Heart left ventricle (tissue), 16 donors: ENCODE measurements at regions not wholly inside any gene's neighbourhood (a gene's known extent, or its start where the extent isn't known, plus 50 kb on each side); places are given as distances from the start of the nearest gene placed in this dataset.

Experiments used
- ATAC-seq, 4 donors: fragments of 200-7000 bp; cut with Tn5 transposase; one replicate each; pipeline ENCODE4 v1.9.1; 2020 to 2022; ENCODE audit warnings: moderate library complexity in 4 of 4, mild to moderate bottlenecking in 3 of 4, moderate number of reproducible peaks in 1 of 4
- DNase-seq, 5 donors: peaks; one replicate each; pipeline ENCODE4 v3.0.0-alpha.2; 2020
- H3K27ac ChIP-seq, 12 donors: fragments of 200-600 bp; sonication (generic) in 4 of 12; one replicate each; pipeline versions ENCODE4 v1.5.0 to v1.8.0; 2016 to 2022; ENCODE audit warnings: mild to moderate bottlenecking in 2 of 12
- H3K27me3 ChIP-seq, 9 donors: fragments of 200-600 bp; sonication (generic) in 2 of 9; one replicate each; pipeline versions ENCODE4 v1.5.1 to v1.8.0; 2016 to 2022; ENCODE audit warnings: mild to moderate bottlenecking in 3 of 9
- H3K36me3 ChIP-seq, 9 donors: fragments of 200-600 bp; sonication (generic) in 2 of 9; one replicate each; pipeline versions ENCODE4 v1.5.0 to v1.8.0; 2018 to 2022; ENCODE audit warnings: mild to moderate bottlenecking in 2 of 9
- H3K4me1 ChIP-seq, 12 donors: fragments of 200-600 bp; sonication (generic) in 4 of 12; one replicate each; pipeline versions ENCODE4 v1.5.0 to v1.8.0; 2016 to 2022; ENCODE audit warnings: mild to moderate bottlenecking in 3 of 12
- H3K4me3 ChIP-seq, 12 donors: fragments of 200-600 bp; sonication (generic) in 4 of 12; one replicate each; pipeline versions ENCODE4 v1.5.0 to v1.8.0; 2017 to 2022; ENCODE audit warnings: mild to moderate bottlenecking in 9 of 12, moderate library complexity in 4 of 12
- H3K9me3 ChIP-seq, 12 donors: fragments of 200-600 bp; sonication (generic) in 4 of 12; one replicate each; pipeline versions ENCODE4 v1.5.0 to v1.8.0; 2016 to 2022; ENCODE audit warnings: mild to moderate bottlenecking in 1 of 12
- POLR2A ChIP-seq, 2 donors: fragments of 450-650 bp; IDR thresholded peaks; one replicate each; pipeline ENCODE4 v1.6.1; 2017; ENCODE audit warnings: antibody characterized with exemption in 2 of 2, mild to moderate bottlenecking in 2 of 2, moderate library complexity in 2 of 2
- WGBS, 4 donors: extraction: QIAGEN DNeasy Blood & Tissue Kit in 2 of 4; methylation state at CpG; one replicate each; pipeline versions ENCODE4 v1.1.5 to v1.1.7; 2013 to 2018; 5-methylcytosine and 5-hydroxymethylcytosine counted together
- intact Hi-C, 10 donors: fragments of 100-400 bp; cut with DNase I; formaldehyde crosslinking; loops; one replicate each; pipeline versions ENCODE4 v1.11.1 to v1.14.2; 2022
- TF ChIP-seq, protein P1 (sequence below), 12 donors: fragments of 200-600 bp; sonication (generic) in 4 of 12; IDR thresholded peaks; one replicate each; pipeline versions ENCODE4 v1.5.0 to v1.8.0; 2018 to 2022; ENCODE audit warnings: antibody characterized with exemption in 12 of 12, mild to moderate bottlenecking in 5 of 12
- donor health status: ischemic (EF 13 %, LVEDD 7.1; RV severe dilation, severe dysfunction).
- donor health status: healthy with polysubstance abuse.
- donor health status: DM: no; HTN: yes; CAD: no.
- donor health status: DM: no; HTN: no; CAD: no.
- donor health status: ischemic (EF 25% LVEDD 6.9; RV normal size, moderate dysfunction).
- donor health status: ischemic (EF 25% LVEDD 5.7; RV mildly dilated, moderate dysfunction).
- donor health status: healthy.
- donor health status: DM: yes; HTN: yes; CAD: no.
- donor health status: ischemic (EF 35%, LVEDD 5.7; RV mildly dilated, moderate dysfunction).
- donor health status: nonischemic (EF 11% LVEDD 7.7; RV severe dilation, severe dysfunction).
- donor health status: DM: yes; HTN: yes; CAD: no.
- donor health status: PGD.
- donor health status: ischemic (EF 29% LVEDD 5.4; RV normal size, mild dysfunction).
- donor health status: nonischemic (EF 23%, LVEDD 6.1; RV moderate dilation, normal function).

DNA sequence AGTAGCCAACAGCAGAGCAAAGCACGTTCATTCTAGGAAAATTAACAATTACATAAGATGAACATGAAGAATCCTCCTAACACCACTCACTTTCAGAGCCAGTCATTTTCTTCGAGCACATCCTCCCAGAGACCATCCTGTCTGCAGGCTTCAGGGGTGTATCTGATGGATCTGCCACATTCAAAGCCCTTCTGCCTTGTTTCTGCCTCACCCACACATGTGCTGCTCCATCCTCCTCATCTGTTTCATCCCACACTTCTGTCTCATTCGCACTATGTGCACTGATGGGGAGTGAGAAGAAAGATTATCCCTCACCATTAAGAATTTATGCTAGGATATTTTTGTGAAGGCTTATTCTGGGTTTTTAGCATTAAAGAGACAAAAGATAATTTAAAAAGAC, 287.9 kb upstream of the PKDCC start:
- H3K9me3 ChIP-seq, result no peaks in the 10 kb centered on the region
- no peaks in the 10 kb centered on the region for H3K27me3 ChIP-seq
- DNase-seq, result no peak
- no peaks in the 10 kb centered on the region for H3K36me3 ChIP-seq
- WGBS, 4 donors, result 75 to 80% (median 77%) methylated on average over 3 of the region's 3 CpGs
- no peak overlapping the region for H3K4me3 ChIP-seq
- no peak for ATAC-seq
- H3K27ac ChIP-seq, result no peak overlapping the region
- intact Hi-C loops, result no loop called here
- peaks cover 0 to 8% (median 0%) of the 10 kb centered on the region in 12 donors for H3K4me1 ChIP-seq
- no peak for TF ChIP-seq POLR2A (IDR thresholded peaks at IDR 0.05)
- TF ChIP-seq, protein P1, sequence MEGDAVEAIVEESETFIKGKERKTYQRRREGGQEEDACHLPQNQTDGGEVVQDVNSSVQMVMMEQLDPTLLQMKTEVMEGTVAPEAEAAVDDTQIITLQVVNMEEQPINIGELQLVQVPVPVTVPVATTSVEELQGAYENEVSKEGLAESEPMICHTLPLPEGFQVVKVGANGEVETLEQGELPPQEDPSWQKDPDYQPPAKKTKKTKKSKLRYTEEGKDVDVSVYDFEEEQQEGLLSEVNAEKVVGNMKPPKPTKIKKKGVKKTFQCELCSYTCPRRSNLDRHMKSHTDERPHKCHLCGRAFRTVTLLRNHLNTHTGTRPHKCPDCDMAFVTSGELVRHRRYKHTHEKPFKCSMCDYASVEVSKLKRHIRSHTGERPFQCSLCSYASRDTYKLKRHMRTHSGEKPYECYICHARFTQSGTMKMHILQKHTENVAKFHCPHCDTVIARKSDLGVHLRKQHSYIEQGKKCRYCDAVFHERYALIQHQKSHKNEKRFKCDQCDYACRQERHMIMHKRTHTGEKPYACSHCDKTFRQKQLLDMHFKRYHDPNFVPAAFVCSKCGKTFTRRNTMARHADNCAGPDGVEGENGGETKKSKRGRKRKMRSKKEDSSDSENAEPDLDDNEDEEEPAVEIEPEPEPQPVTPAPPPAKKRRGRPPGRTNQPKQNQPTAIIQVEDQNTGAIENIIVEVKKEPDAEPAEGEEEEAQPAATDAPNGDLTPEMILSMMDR (IDR thresholded peaks at IDR 0.05), result no peak

DNA sequence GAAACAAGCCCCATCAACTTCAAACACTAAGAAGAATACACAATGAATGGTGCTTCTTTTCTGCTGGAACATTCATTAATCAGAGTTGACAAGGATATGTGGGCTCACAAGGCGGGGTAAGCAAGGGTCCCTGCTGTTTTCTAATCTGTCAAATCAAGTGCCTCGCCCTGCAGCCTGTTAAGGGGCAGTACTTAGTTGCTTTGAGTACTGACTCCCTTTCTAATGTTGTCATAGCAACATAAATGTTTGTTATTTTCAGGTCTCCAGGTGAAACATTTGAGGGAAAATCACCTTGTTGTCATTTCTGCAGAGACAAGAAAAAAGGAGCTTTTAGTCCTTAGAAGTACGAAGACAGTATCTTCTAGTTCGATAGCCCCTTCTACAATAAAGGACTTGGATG, 284.7 kb upstream of the PKDCC start:
- Histone ChIP-seq H3K36me3 (no peaks in the 10 kb centered on the region), H3K27me3 (no peaks in the 10 kb centered on the region), H3K4me3 (no peak overlapping the region), H3K9me3 (no peaks in the 10 kb centered on the region), H3K27ac (no peak overlapping the region), H3K4me1 (peaks cover 0 to 13% (median 0%) of the 10 kb centered on the region in 12 donors)
- intact Hi-C loops, result no loop called here
- WGBS, 4 donors, result 66 to 87% (median 79%) methylated on average over 4 of the region's 4 CpGs
- ATAC-seq (no peak), DNase-seq (no peak)
- no peak for TF ChIP-seq POLR2A (IDR thresholded peaks at IDR 0.05)
- TF ChIP-seq, protein P1 (IDR thresholded peaks at IDR 0.05), result no peak

DNA sequence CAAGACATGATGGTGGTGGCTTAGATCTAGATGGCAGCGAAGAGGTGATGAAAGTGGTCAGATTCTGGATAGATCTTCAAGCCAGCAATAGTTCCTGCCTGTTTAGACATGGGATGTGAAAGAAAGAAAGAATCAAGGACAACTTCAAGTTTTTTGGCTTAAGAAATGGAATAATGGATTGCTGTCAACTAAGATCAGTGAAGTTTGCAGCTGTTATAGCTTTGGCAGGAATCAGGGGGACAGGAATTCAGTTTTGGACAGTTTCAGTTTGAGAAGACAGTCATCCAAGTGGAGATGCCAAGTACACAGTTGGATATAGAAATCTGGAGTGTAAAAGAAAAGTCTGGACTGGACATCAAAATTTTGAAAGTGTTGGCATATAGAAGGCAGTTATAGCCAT, 283.7 kb upstream of the PKDCC start:
- Histone ChIP-seq H3K4me1 (peaks cover 0 to 15% (median 0%) of the 10 kb centered on the region in 12 donors), H3K4me3 (no peak overlapping the region), H3K36me3 (no peaks in the 10 kb centered on the region), H3K27me3 (no peaks in the 10 kb centered on the region), H3K9me3 (no peaks in the 10 kb centered on the region), H3K27ac (no peak overlapping the region)
- DNase-seq, result no peak
- intact Hi-C loops, result no loop called here
- WGBS, 4 donors, result 77 to 89% (median 80%) methylated on average over 1 of the region's 1 CpG
- no peak for TF ChIP-seq POLR2A (IDR thresholded peaks at IDR 0.05)
- TF ChIP-seq, protein P1 (IDR thresholded peaks at IDR 0.05), result no peak
- ATAC-seq, result peak in 1 of 4 donors; percentile 22

DNA sequence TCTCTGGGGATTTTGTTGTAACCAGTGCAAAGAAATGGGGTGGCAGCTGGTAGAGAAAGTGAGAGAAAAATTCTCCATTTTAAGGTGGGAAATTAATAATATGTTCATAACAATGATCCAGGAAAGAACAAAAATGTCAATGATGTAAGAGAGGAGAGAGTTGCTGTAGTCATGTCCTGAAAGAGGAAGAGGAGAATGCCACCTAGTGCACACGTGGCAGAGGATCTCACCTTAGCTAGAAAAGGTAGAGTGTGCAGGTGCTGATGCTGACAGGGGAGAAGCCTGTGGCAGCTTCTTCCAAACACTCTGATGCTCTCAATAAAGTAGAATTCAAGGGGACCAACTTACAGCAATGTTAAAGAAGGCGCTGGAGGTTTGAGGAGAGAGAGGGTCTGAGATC, 282.9 kb upstream of the PKDCC start:
- TF ChIP-seq POLR2A (IDR thresholded peaks at IDR 0.05), result no peak
- TF ChIP-seq, protein P1 (IDR thresholded peaks at IDR 0.05), result no peak
- 73 to 79% (median 76%) methylated on average over 2 of the region's 2 CpGs for WGBS, 4 donors
- intact Hi-C loops, result no loop called here
- DNase-seq (no peak), ATAC-seq (no peak)
- no peak overlapping the region for H3K4me3 ChIP-seq
- no peaks in the 10 kb centered on the region for H3K27me3 ChIP-seq
- no peak overlapping the region for H3K27ac ChIP-seq
- no peaks in the 10 kb centered on the region for H3K36me3 ChIP-seq
- H3K4me1 ChIP-seq, result peaks cover 0 to 15% (median 0%) of the 10 kb centered on the region in 12 donors
- no peaks in the 10 kb centered on the region for H3K9me3 ChIP-seq
